Lower leg skin (tissue), 3 donors: ENCODE measurements at regions not wholly inside any gene's neighbourhood (a gene's known extent, or its start where the extent isn't known, plus 50 kb on each side); places are given as distances from the start of the nearest gene placed in this dataset.

ENCODE experiments used
- CTCF ChIP-seq, 3 donors: fragments of 450-650 bp; IDR thresholded peaks; one replicate each; pipeline ENCODE4 v1.5.1; 2016; ENCODE audit warnings: antibody characterized with exemption in 3 of 3, mild to moderate bottlenecking in 3 of 3, moderate library complexity in 2 of 3
- POLR2A ChIP-seq, 2 donors: fragments of 450-650 bp; IDR thresholded peaks; one replicate each; pipeline ENCODE4 v1.6.1; 2016 to 2017; ENCODE audit warnings: antibody characterized with exemption in 2 of 2, mild to moderate bottlenecking in 1 of 2, moderate library complexity in 1 of 2

GRCh38 chr6:28598757-28599686 is 73.3 kb downstream of the GPX5 start:
- TF ChIP-seq CTCF (IDR thresholded peaks at IDR 0.05): no peak
- TF ChIP-seq POLR2A (IDR thresholded peaks at IDR 0.05): no peak
